GM23338 (cell line): ENCODE measurements at regions not wholly inside any gene's neighbourhood (a gene's known extent, or its start where the extent isn't known, plus 50 kb on each side); places are given as distances from the start of the nearest gene placed in this dataset.

Experiments used
- ATAC-seq: fragments of 200-7000 bp; cut with Tn5 transposase; 3 replicates; pipeline ENCODE4 v1.9.1; 2020
- DNase-seq: peaks from one replicate; pipeline ENCODE4 v3.0.0-alpha.2; 2015; ENCODE audit warnings: low spot score
- H2AFZ ChIP-seq: fragments of 200-600 bp; sonication (generic); 2 replicates; pipeline ENCODE4 v1.8.0; 2016; ENCODE audit warnings: antibody characterized with exemption, mild to moderate bottlenecking, moderate library complexity
- H3F3A ChIP-seq: fragments of 200-600 bp; sonication (generic); replicated peaks from 2 replicates; pipeline ENCODE4 v1.8.0; 2017; ENCODE audit warnings: antibody characterized with exemption, mixed run types, low read depth
- H3K27ac ChIP-seq: fragments of 200-600 bp; sonication (generic); 2 replicates; pipeline ENCODE4 v1.6.1; 2016; ENCODE audit warnings: low read depth
- H3K27me3 ChIP-seq: fragments of 200-600 bp; sonication (generic); 2 replicates; pipeline ENCODE4 v1.8.0; 2016; ENCODE audit warnings: mild to moderate bottlenecking, mixed run types, moderate library complexity; ENCODE audit not compliant: insufficient read depth
- H3K36me3 ChIP-seq: fragments of 200-600 bp; sonication (generic); 2 replicates; pipeline ENCODE4 v1.8.0; 2016; ENCODE audit warnings: mild to moderate bottlenecking; ENCODE audit not compliant: insufficient read depth
- H3K4me1 ChIP-seq: fragments of 200-600 bp; sonication (generic); 2 replicates; pipeline ENCODE4 v1.8.0; 2016; ENCODE audit warnings: mild to moderate bottlenecking, moderate library complexity; ENCODE audit not compliant: insufficient read depth
- H3K4me2 ChIP-seq: fragments of 200-600 bp; sonication (generic); 2 replicates; pipeline ENCODE4 v1.7.1; 2017; ENCODE audit warnings: mixed run types
- H3K4me3 ChIP-seq: fragments of 200-600 bp; sonication (generic); 2 replicates; pipeline ENCODE4 v1.6.1; 2016; ENCODE audit warnings: mixed run types
- H3K79me2 ChIP-seq: fragments of 200-600 bp; sonication (generic); replicated peaks from 2 replicates; pipeline ENCODE4 v1.8.0; 2017; ENCODE audit warnings: mild to moderate bottlenecking; ENCODE audit not compliant: insufficient read depth
- H3K9me2 ChIP-seq: fragments of 200-600 bp; sonication (generic); 2 replicates; pipeline ENCODE4 v1.8.0; 2017; ENCODE audit not compliant: insufficient read depth
- H4K20me1 ChIP-seq: fragments of 200-600 bp; sonication (generic); replicated peaks from 2 replicates; pipeline ENCODE4 v1.8.0; 2017; ENCODE audit warnings: mild to moderate bottlenecking; ENCODE audit not compliant: insufficient read depth
- H3K27ac Mint-ChIP-seq: 2 replicates; pipeline ENCODE4 v1.8.0; 2020; ENCODE audit warnings: inconsistent platforms, mild to moderate bottlenecking, moderate library complexity, mixed read lengths
- H3K27me3 Mint-ChIP-seq: 3 replicates; pipeline ENCODE4 v1.8.0; 2022; ENCODE audit warnings: low read depth, mild to moderate bottlenecking, moderate library complexity, mixed read lengths, inconsistent platforms; ENCODE audit not compliant: insufficient read depth, poor library complexity
- H3K36me3 Mint-ChIP-seq: 3 replicates; pipeline ENCODE4 v1.8.0; 2021; ENCODE audit warnings: low read depth, mild to moderate bottlenecking, inconsistent platforms, moderate library complexity, mixed read lengths
- H3K4me1 Mint-ChIP-seq: 3 replicates; pipeline ENCODE4 v1.8.0; 2020; ENCODE audit warnings: mild to moderate bottlenecking, inconsistent platforms, mixed read lengths
- H3K4me3 Mint-ChIP-seq: 3 replicates; pipeline ENCODE4 v1.8.0; 2021; ENCODE audit warnings: moderate library complexity, mild to moderate bottlenecking, inconsistent platforms, mixed read lengths
- H3K9me3 Mint-ChIP-seq: 3 replicates; pipeline ENCODE4 v1.8.0; 2020; ENCODE audit warnings: moderate library complexity, mild to moderate bottlenecking, inconsistent platforms, mixed read lengths
- CREB1 ChIP-seq: fragments of 250-450 bp; sonication (Bioruptor Pico); IDR thresholded peaks from 2 replicates; pipeline ENCODE4 v1.5.0; 2020; ENCODE audit warnings: low read depth, mild to moderate bottlenecking, moderate library complexity
- ETS1 ChIP-seq: IDR thresholded peaks from 2 replicates; pipeline ENCODE4 v1.6.1; 2016; ENCODE audit warnings: antibody characterized with exemption
- EZH2 ChIP-seq: fragments of 200-600 bp; sonication (generic); IDR thresholded peaks from one replicate; pipeline ENCODE4 v1.8.0; 2017; ENCODE audit warnings: antibody characterized with exemption, mild to moderate bottlenecking, low read depth; ENCODE audit not compliant: unreplicated experiment
- EZH2phosphoT487 ChIP-seq: fragments of 200-600 bp; sonication (generic); IDR thresholded peaks from one replicate; pipeline ENCODE4 v1.8.1; 2018; ENCODE audit warnings: antibody characterized with exemption; ENCODE audit not compliant: unreplicated experiment
- JUNB ChIP-seq: IDR thresholded peaks from one replicate; pipeline ENCODE4 v1.6.1; 2016; ENCODE audit warnings: antibody characterized with exemption; ENCODE audit not compliant: unreplicated experiment
- NANOG ChIP-seq: IDR thresholded peaks from 2 replicates; pipeline ENCODE4 v1.6.1; 2016; ENCODE audit warnings: antibody characterized with exemption, borderline replicate concordance
- POLR2AphosphoS5 ChIP-seq: IDR thresholded peaks from 2 replicates; pipeline ENCODE4 v1.6.1; 2016; ENCODE audit warnings: antibody characterized with exemption, low read depth
- STAT1 ChIP-seq: IDR thresholded peaks from one replicate; pipeline ENCODE4 v1.6.1; 2016; ENCODE audit warnings: antibody characterized with exemption; ENCODE audit not compliant: unreplicated experiment
- ZNF114 ChIP-seq: fragments of 250-450 bp; sonication (Bioruptor Pico); IDR thresholded peaks from 2 replicates; pipeline ENCODE4 v1.5.0; 2020; ENCODE audit warnings: mild to moderate bottlenecking, moderate library complexity
- ZNF331 ChIP-seq: fragments of 250-450 bp; sonication (Bioruptor Pico); IDR thresholded peaks from 2 replicates; pipeline ENCODE4 v1.5.0; 2020; ENCODE audit warnings: low read depth, mild to moderate bottlenecking, moderate library complexity
- ZNF462 ChIP-seq: fragments of 250-450 bp; sonication (Bioruptor Pico); IDR thresholded peaks from 2 replicates; pipeline ENCODE4 v1.5.0; 2020; ENCODE audit warnings: mild to moderate bottlenecking, moderate library complexity
- TF ChIP-seq, protein P1 (sequence below): IDR thresholded peaks from one replicate; pipeline ENCODE4 v1.6.1; 2018; ENCODE audit warnings: antibody characterized with exemption; ENCODE audit not compliant: unreplicated experiment
- TF ChIP-seq, protein P2 (sequence below), 2 experiments: fragments of 200-600 bp in 1 of 2; sonication (generic) in 1 of 2; conservative IDR thresholded peaks; 2 replicates each; pipeline versions ENCODE4 v1.5.1 to v1.6.1; 2016 to 2017; ENCODE audit warnings: antibody characterized with exemption in 2 of 2, low read depth in 2 of 2, mild to moderate bottlenecking in 2 of 2, moderate library complexity in 1 of 2

GRCh38 chr9:85173967-85174366 lies 504.4 kb downstream of the NTRK2 start:
- no peaks in the 10 kb centered on the region for H3F3A ChIP-seq
- H3K27me3 Mint-ChIP-seq, result peaks cover 2% of the 10 kb centered on the region
- no peaks in the 10 kb centered on the region for H4K20me1 ChIP-seq
- H3K36me3 ChIP-seq, result no peaks in the 10 kb centered on the region
- H3K27ac Mint-ChIP-seq, result no peak overlapping the region
- peaks cover 7% of the 10 kb centered on the region for H3K4me1 ChIP-seq
- no peak overlapping the region for H3K4me2 ChIP-seq
- H3K27me3 ChIP-seq, result no peaks in the 10 kb centered on the region
- no peak for DNase-seq
- no peaks in the 10 kb centered on the region for H3K79me2 ChIP-seq
- ATAC-seq, result no peak
- H3K9me3 Mint-ChIP-seq, result peaks cover 6% of the 10 kb centered on the region; the same call in 2 of the 3 replicates
- no peak overlapping the region for H3K4me3 ChIP-seq
- no peak overlapping the region for H3K27ac ChIP-seq
- TF ChIP-seq ETS1 (no peak), JUNB (no peak), POLR2AphosphoS5 (no peak), CREB1 (no peak), ZNF114 (CRISPR knock-in tag) (no peak), STAT1 (no peak), ZNF462 (no peak), ZNF331 (no peak), EZH2 (no peak), EZH2phosphoT487 (no peak), NANOG (no peak)
- TF ChIP-seq, protein P1, sequence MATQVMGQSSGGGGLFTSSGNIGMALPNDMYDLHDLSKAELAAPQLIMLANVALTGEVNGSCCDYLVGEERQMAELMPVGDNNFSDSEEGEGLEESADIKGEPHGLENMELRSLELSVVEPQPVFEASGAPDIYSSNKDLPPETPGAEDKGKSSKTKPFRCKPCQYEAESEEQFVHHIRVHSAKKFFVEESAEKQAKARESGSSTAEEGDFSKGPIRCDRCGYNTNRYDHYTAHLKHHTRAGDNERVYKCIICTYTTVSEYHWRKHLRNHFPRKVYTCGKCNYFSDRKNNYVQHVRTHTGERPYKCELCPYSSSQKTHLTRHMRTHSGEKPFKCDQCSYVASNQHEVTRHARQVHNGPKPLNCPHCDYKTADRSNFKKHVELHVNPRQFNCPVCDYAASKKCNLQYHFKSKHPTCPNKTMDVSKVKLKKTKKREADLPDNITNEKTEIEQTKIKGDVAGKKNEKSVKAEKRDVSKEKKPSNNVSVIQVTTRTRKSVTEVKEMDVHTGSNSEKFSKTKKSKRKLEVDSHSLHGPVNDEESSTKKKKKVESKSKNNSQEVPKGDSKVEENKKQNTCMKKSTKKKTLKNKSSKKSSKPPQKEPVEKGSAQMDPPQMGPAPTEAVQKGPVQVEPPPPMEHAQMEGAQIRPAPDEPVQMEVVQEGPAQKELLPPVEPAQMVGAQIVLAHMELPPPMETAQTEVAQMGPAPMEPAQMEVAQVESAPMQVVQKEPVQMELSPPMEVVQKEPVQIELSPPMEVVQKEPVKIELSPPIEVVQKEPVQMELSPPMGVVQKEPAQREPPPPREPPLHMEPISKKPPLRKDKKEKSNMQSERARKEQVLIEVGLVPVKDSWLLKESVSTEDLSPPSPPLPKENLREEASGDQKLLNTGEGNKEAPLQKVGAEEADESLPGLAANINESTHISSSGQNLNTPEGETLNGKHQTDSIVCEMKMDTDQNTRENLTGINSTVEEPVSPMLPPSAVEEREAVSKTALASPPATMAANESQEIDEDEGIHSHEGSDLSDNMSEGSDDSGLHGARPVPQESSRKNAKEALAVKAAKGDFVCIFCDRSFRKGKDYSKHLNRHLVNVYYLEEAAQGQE, result no peak
- TF ChIP-seq, protein P2, sequence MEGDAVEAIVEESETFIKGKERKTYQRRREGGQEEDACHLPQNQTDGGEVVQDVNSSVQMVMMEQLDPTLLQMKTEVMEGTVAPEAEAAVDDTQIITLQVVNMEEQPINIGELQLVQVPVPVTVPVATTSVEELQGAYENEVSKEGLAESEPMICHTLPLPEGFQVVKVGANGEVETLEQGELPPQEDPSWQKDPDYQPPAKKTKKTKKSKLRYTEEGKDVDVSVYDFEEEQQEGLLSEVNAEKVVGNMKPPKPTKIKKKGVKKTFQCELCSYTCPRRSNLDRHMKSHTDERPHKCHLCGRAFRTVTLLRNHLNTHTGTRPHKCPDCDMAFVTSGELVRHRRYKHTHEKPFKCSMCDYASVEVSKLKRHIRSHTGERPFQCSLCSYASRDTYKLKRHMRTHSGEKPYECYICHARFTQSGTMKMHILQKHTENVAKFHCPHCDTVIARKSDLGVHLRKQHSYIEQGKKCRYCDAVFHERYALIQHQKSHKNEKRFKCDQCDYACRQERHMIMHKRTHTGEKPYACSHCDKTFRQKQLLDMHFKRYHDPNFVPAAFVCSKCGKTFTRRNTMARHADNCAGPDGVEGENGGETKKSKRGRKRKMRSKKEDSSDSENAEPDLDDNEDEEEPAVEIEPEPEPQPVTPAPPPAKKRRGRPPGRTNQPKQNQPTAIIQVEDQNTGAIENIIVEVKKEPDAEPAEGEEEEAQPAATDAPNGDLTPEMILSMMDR (conservative IDR thresholded peaks at IDR 0.05; ENCODE audit: low read depth in 2 of 2), result no peak
- peaks cover 14% of the 10 kb centered on the region for H3K4me1 Mint-ChIP-seq
- no peaks in the 10 kb centered on the region for H3K9me2 ChIP-seq
- no peak overlapping the region for H2AFZ ChIP-seq
- H3K36me3 Mint-ChIP-seq, result no peaks in the 10 kb centered on the region; the same call in 2 of the 3 replicates
- H3K4me3 Mint-ChIP-seq, result no peak overlapping the region
